Left ventricle myocardium inferior (tissue), 1 donor: ENCODE measurements at regions not wholly inside any gene's neighbourhood (a gene's known extent, or its start where the extent isn't known, plus 50 kb on each side); places are given as distances from the start of the nearest gene placed in this dataset.
"Not testable (repeated sequence)": the region's sequence is repeated elsewhere in the genome, so short reads cannot be mapped to it uniquely, and the experiment has no call there.

Experiments
- DNase-seq: peaks from one replicate; pipeline ENCODE4 v3.0.0-alpha.2; 2020
- H3K27ac ChIP-seq: fragments of 200-600 bp; replicated peaks from 2 replicates; pipeline ENCODE4 v1.8.0; 2021
- H3K27me3 ChIP-seq: fragments of 200-600 bp; 2 replicates; pipeline ENCODE4 v1.8.0; 2021; ENCODE audit warnings: low read depth
- H3K36me3 ChIP-seq: fragments of 200-600 bp; 2 replicates; pipeline ENCODE4 v1.8.0; 2021
- H3K4me1 ChIP-seq: fragments of 200-600 bp; 2 replicates; pipeline ENCODE4 v1.8.0; 2021
- H3K4me3 ChIP-seq: fragments of 200-600 bp; 2 replicates; pipeline ENCODE4 v1.8.0; 2021; ENCODE audit warnings: mild to moderate bottlenecking, moderate library complexity
- H3K9me3 ChIP-seq: fragments of 200-600 bp; replicated peaks from 2 replicates; pipeline ENCODE4 v1.8.0; 2021
- CTCF ChIP-seq: fragments of 200-600 bp; IDR thresholded peaks from 2 replicates; pipeline ENCODE4 v1.8.0; 2021; ENCODE audit warnings: antibody characterized with exemption, mild to moderate bottlenecking, borderline replicate concordance
- intact Hi-C: fragments of 100-400 bp; cut with micrococcal nuclease; formaldehyde crosslinking; loops from one replicate; pipeline ENCODE4 v1.11.0; 2022
- donor health status: DM: no; HTN: yes; CAD: no; lungs with severe emphysema.

- no peaks in the 10 kb centered on the region for H3K9me3 ChIP-seq
- intact Hi-C loops, result no loop called here
- no peaks in the 10 kb centered on the region for H3K27me3 ChIP-seq
- H3K4me3 ChIP-seq, result no peak overlapping the region
- no peaks in the 10 kb centered on the region for H3K36me3 ChIP-seq
- DNase-seq, result no peak
- no peaks in the 10 kb centered on the region for H3K4me1 ChIP-seq
- no peak for TF ChIP-seq CTCF
- no peak overlapping the region for H3K27ac ChIP-seq
Measured at GRCh38 chr7:115292381-115292780, 370.5 kb downstream of the MDFIC start.

GRCh38 chr7:115289971-115290370 lies 368.1 kb downstream of the MDFIC start:
- DNase-seq, result no peak
- Histone ChIP-seq H3K9me3 (no peaks in the 10 kb centered on the region), H3K27ac (no peak overlapping the region), H3K36me3 (no peaks in the 10 kb centered on the region), H3K4me1 (no peaks in the 10 kb centered on the region), H3K4me3 (no peak overlapping the region), H3K27me3 (no peaks in the 10 kb centered on the region)
- no peak for TF ChIP-seq CTCF
- intact Hi-C loops, result no loop called here

GRCh38 chr7:115276791-115277190 lies 354.9 kb downstream of the MDFIC start:
- H3K27ac ChIP-seq, result no peak overlapping the region
- no peak for TF ChIP-seq CTCF
- H3K36me3 ChIP-seq, result no peaks in the 10 kb centered on the region
- H3K4me1 ChIP-seq, result no peaks in the 10 kb centered on the region
- no peaks in the 10 kb centered on the region for H3K9me3 ChIP-seq
- intact Hi-C loops, result no loop called here
- no peaks in the 10 kb centered on the region for H3K27me3 ChIP-seq
- no peak overlapping the region for H3K4me3 ChIP-seq
- no peak for DNase-seq

GRCh38 chr7:115273855-115274254 lies 352.0 kb downstream of the MDFIC start:
- H3K27me3 ChIP-seq, intact Hi-C loops, H3K4me1 ChIP-seq, DNase-seq, H3K4me3 ChIP-seq, H3K36me3 ChIP-seq, H3K27ac ChIP-seq, H3K9me3 ChIP-seq: not testable (repeated sequence)

GRCh38 chr7:115273139-115273772 lies 351.4 kb downstream of the MDFIC start:
- intact Hi-C loops, result no loop called here
- Histone ChIP-seq H3K4me1 (no peaks in the 10 kb centered on the region), H3K9me3 (no peaks in the 10 kb centered on the region), H3K27ac (no peak overlapping the region), H3K4me3 (no peak overlapping the region), H3K27me3 (no peaks in the 10 kb centered on the region), H3K36me3 (no peaks in the 10 kb centered on the region)
- TF ChIP-seq CTCF, result no peak
- DNase-seq, result no peak

GRCh38 chr7:115271332-115272235 lies 349.7 kb downstream of the MDFIC start:
- intact Hi-C loops, result no loop called here
- H3K27ac ChIP-seq, result no peak overlapping the region
- H3K9me3 ChIP-seq, result no peaks in the 10 kb centered on the region
- DNase-seq, result no peak
- no peaks in the 10 kb centered on the region for H3K4me1 ChIP-seq
- TF ChIP-seq CTCF, result no peak
- no peak overlapping the region for H3K4me3 ChIP-seq
- H3K27me3 ChIP-seq, result no peaks in the 10 kb centered on the region
- H3K36me3 ChIP-seq, result no peaks in the 10 kb centered on the region
